ENCODE measurements at regions not wholly inside any gene's neighbourhood (a gene's known extent, or its start where the extent isn't known, plus 50 kb on each side); places are given as distances from the start of the nearest gene placed in this dataset.

- no peak for TF ChIP-seq CTCF (IDR thresholded peaks at IDR 0.05; ENCODE audit: poor library complexity, severe bottlenecking)
- no peak for TF ChIP-seq RAD21 (conservative IDR thresholded peaks at IDR 0.05)
- no peak for TF ChIP-seq TAF1 (IDR thresholded peaks at IDR 0.05; ENCODE audit: low read depth)
- TF ChIP-seq SMC3 (conservative IDR thresholded peaks at IDR 0.05; ENCODE audit: poor library complexity) = no peak
- no peak for TF ChIP-seq POLR2AphosphoS5 (IDR thresholded peaks at IDR 0.05)
- no peak for TF ChIP-seq EZH2 (IDR thresholded peaks at IDR 0.05; ENCODE audit: borderline replicate concordance, insufficient read depth, low read length, poor library complexity, severe bottlenecking)
Observed at GRCh38 chr7:24201226-24201625, 82.8 kb upstream of the NPY start.
